EL (cell line): ENCODE measurements at regions not wholly inside any gene's neighbourhood (a gene's known extent, or its start where the extent isn't known, plus 50 kb on each side); places are given as distances from the start of the nearest gene placed in this dataset.
"Not testable (repeated sequence)": the region's sequence is repeated elsewhere in the genome, so short reads cannot be mapped to it uniquely, and the experiment has no call there.

Source experiments
- DNase-seq: peaks from one replicate; pipeline ENCODE4 v3.0.0-alpha.2; 2016

DNA sequence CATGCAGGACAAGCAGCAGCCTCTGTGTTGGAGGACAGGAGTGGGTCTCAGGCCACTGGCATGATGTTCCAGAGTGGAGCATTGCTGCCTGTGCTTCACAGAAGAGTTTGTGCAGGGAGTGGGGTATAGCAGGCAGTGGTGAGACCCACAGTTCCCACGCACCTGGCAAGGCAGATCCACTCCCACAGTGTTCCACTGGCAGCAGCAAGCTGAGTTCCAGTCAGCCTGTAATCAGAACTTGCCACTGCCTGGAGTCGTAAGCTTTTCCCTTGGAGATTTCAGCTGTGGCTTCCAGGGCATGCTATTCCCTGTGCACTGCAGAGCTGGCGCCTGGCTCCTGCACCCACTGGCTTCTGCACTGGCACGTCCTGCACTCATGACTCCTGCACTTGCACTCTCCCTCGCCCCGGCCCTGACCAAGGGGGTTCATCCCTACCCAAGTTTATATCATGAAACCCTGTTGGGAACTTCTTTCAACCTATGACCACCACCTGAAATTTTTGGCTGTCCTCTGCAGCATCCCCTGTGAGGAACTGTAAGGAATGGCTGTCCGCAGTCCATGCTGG is 1144.3 kb downstream of the RAPGEF2 start:
- DNase-seq, result no peak

DNA sequence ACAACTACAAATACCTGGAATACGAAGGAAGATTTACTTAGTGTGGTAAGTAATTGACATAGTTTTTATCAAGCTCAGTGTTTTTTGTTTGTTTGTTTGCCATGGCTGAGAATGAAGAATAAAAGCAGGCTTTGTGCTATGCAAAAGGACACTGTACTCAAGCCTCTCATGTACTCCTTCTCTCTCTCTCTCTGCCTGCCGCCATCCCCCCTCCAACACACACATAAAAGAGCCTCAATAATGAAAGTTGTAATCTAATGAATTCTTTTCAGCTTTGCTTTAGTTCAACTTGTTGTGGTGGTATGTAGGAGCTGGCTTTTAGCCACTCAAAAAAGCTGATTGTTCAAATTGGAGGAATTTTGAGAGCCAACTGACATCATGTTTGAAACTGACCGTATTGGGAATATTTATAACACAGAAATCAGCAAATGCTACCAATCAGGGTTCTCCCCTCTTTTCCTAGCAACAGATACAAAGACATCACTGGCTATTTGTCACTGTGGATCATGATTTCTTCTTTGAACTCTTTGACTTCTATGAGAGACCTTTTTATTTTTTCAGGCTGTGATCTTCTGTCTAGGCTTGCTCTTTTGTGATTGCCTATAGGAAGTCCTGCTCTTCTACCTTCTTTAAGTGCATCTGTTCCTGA is 1148.8 kb downstream of the RAPGEF2 start:
- DNase-seq, result no peak

DNA sequence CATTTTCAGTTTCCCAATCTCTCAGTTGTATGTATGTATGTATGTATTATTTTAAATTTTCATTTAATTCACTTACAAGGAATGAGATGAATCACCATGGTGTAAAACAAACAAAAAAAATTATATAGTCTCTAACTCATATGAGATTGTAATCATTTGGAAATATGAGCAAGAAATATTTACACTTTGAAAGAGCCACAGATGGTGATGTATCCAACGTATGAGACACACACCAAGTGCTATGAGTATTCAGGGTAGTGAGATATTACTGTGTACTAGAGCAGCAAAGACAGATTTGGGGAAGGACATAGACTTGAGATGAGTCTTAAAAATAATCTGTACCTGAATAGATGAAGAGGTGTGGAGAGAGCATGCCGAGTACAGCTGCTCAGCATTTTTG is 1154.4 kb downstream of the RAPGEF2 start:
- no peak for DNase-seq

DNA sequence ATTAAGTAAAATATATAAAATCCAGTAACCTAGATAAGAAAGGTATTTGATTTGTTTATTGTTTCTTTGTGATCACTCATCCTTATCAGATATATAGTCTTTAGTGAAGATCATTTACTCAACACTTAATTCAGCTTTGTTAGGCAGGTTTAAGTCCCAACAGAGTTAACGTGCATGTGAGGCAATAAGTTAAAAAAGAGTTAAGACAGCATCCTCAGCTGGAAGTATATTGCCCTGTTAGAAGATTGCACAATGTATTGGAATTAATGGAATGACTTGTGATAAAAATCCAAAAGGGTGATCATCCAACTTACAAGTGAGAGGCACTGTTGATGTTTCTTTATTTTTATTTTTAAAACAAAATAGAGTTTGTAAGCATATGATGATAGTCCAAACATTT is 1162.1 kb downstream of the RAPGEF2 start:
- no peak for DNase-seq

DNA sequence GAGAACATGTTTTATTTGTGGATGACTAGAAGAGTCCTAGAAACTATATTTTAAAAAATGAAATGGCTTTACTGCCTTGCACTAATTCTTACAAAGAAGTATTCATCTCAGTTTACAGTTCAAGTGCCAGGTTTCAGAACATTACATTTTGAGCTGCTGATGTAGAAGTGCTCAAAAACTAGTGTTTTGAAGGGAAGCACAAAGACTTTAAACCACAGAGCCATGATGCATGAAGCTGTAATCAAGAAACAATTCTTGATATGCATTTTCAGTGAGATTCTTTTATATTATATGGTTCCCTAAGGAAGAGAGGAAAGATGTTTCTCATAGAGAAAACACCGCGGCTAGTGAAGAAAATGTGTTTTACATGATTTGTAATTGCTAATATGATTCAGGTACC is 1163.0 kb downstream of the RAPGEF2 start:
- no peak for DNase-seq

DNA sequence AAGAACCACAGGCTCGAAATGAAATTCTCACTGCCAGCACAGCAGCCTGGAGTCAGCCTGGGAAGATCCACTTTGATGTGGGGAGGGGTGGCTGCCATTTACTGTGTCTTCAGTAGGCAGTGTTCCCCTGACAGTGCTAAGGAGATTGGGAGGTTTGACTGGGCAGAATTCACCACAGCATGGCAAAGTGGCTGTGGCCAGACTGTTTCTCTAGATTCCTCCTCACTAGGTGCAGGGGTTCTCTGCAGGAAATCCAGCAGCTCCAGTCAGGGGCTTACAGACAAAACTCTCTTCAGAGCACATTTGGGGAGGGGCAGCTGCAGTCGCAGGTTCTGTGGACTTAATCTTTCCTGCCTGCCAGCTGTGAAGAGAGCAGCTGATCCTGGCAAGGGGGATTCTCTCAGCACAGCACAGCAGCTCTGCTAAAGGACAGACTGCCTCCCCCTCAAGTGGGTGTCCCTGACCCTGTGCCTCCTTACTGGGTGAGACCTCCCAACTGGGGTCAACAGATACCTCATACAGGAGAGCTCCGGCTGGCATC is 1174.0 kb downstream of the RAPGEF2 start:
- DNase-seq, result no peak

DNA sequence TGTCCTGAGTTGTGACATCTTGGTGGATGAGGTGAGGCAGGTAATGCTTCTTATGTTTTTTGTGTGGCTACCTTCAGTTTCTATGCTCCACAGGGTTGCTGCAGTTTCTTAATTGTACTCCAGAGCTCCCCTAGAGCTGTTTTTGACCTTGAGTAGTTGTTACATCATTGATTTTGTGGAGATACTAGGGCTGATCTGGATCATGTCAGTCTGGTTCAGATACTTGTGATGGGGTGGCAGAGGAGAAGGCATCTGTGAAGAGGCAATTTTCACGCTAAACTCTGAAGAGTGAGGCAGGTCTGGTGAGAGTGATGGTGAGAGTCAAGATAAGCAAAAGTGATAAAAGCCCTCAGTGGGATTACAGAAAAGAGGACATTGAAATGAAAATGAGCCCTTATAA is 1180.2 kb downstream of the RAPGEF2 start:
- no peak for DNase-seq

DNA sequence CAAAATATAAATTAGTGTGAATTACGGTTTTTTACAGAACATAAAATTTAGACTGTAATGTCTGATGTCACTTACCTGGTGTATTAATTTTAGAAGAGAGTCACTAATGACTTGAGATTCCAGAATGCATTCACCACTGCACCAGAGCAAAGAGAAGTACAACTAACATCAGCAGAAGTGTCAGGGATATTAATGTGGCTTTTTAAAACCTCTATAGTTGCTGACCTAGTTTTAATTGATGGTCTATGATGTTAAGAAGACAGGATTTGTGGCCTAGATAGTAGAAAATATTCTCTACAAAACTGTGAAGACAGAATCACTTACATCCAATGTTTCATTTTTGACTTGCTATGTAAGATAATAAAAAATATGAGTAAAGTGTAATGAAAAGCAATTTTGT is 1181.6 kb downstream of the RAPGEF2 start:
- no peak for DNase-seq

DNA sequence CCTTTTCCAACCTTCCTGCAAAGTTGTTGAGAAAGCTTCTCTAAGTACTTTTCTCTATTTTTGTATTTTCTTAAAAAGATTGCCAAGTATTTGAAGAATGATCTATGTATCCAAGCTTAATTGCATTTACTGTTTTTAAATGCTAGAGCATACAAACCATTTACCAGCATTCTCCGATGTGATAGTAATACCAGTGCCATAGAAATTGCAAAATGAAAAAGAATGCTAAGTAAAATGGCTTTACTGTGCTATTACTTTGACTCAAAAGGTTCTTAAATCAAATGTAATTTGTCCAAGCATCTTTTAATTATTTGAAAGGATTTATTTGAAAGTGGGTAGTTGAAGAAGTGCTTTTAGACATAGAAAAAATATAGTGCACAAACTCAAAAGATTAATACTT is 1183.2 kb downstream of the RAPGEF2 start:
- DNase-seq, result no peak

DNA sequence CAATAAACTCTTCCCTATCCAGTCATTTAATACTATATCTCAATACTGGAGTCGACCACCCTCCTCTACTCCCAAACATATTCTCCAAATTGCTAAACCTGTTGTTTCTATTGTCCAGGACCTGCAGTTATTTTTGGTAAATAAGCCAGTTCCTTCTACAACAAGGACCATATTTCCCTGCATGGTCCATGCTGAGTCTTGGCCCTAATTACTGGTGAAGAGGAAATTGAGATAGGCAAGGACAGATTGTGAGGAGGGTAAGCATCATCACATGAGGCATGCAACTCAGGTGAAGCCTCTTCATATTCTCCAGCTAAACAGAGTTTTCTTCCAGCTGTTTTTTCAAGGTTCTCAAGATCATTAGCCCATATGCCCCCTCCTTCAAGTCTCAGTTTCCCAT is 1193.6 kb downstream of the RAPGEF2 start:
- DNase-seq, result no peak

DNA sequence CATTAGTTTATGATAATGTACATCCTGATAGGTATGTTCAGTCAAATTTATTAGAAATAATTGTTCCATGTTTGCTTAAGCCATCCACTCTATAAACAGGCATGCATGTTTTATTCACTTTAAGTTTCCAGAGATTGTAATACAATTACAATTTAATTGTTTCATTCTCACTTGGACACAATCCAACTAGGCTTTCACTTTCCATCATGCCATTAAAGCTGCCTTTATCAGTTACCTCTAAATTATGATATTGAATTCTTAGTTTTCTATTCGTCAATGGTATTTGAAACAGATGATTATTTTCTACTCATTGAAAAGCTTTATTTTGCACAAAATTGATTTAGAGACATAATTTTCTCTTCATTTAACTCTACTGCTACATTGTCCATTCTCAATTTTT is 1196.3 kb downstream of the RAPGEF2 start:
- no peak for DNase-seq

DNA sequence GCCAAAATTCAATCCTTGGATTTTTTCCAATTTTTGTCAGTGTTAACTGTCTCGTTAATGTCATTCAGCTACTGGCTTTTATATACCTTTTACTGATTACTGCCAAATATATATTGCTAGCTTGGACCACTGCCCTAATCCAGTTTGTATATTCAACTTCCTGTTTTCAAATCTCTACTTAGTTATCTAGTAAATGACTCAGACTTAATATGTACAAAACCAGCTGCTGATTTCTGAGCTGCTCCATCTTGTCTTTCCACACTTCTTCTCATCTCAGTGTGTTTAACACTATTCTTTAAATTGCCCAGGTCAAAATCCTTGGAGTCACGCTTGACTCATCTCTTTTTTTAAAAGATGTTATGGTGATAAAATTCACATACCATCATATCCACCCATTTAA is 1196.7 kb downstream of the RAPGEF2 start:
- DNase-seq, result no peak

DNA sequence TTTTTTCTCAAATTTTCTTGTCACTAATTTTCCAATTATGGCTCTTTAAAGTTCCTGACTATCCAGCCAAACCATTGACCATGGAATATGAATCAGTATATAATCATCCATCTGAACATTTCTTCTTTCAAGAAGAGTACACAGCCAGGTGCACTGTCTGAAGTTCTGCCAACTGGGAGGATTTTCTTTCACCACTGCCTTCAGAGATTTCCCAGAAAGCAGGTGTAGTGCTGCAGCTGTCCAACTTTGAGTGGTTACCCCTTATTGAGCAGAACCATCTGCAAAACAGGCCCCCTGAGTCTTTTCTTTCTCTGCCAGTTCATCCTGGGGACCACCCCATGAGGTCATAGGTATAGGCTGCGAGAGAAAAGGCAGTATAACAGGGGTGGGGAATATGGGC is 1213.2 kb downstream of the RAPGEF2 start:
- no peak for DNase-seq

DNA sequence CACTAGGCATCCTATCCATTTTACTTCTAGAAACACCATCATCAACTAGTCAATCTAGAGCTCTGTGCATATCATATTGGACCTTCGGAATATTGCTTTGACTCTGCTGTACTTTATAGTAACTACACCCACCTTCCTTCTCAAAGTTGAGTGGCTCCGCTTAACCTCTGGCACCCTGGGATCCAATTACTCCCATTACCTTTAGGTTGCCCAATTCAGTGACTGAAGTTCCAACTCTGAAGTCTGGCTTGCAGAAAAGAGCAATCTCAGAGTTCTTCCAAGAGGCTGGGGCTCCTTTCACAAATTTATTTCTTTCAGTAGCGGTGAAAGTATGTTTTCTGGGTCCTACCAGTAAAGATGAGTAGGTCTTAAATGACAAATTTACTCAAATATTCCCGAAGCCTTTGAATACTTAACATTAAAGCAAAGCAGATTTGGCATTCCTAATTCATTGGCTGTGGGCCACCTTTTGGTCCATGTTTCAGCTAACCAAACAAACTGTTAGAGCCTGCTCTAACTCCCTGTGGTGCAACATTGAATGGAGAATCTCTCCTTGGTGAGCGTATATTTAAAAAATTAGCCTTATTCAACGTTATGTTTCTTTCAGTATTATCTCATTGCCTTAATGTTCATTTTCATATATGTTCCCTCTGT is 1215.8 kb downstream of the RAPGEF2 start:
- DNase-seq, result no peak

DNA sequence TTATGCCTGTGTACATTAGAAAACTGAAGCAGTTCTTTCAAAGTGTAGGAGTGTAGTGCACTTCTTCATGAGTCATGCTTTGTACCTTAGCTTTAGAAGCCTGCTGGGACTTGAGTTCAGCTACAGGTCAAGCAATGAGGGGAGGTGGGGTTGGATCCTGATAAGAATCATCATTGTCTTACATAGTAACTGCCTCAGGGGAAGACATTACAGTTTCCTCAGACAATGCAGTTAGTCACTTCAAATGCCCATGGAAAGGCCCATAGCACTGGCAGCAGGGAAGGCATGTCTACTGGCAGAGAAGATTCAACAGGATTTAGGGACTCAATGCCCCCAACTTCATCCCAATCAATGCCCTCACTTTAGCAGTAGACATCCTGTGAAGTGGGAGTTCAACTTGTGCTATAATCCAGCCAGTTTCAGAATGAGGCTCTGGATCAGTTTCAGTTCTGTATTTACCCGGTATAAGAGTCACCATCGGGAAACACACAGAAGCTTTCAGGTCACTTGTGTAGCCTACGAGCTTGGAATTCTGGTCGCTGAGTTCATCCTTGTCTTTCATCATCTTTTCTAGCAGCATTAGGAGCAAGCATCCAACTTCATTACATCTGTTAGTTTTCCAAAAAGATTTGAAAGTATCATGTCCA is 1216.5 kb downstream of the RAPGEF2 start:
- DNase-seq, result no peak

DNA sequence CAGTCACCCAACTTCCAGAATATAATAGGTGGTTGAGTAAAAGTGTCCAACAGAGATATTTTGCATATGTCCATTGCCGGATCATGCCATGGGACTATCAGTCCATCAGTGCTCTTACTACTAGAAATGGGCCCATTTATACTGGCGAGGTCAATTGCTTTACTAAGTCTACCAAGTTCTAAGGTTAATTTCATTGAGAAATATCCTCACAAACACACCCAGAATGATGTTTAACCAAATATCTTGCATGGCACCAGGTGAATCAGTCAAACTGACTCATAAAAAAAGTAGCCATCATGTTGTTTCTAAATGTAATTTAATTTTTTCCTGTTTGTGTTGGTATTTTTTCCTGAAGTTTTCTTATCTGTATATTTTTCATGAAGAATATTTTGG is 1217.0 kb downstream of the RAPGEF2 start:
- DNase-seq, result no peak

DNA sequence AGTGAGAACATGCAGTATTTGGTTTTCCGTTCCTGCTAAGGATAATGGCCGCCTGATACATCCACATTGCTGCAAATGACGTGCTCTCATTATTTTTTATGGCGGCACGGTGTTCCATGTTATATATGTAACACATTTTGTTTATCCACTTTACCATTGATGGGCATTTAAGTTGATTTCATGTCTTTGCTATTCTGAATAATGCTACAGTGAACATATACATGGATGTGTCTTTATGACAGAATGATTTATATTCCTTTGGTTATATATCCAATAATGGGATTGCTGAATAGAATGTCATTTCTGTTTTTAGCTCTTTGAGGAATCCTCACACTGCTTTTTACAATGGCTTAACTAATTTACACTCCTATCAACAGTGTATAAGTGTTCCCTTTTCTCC is 1223.2 kb downstream of the RAPGEF2 start:
- no peak for DNase-seq

DNA sequence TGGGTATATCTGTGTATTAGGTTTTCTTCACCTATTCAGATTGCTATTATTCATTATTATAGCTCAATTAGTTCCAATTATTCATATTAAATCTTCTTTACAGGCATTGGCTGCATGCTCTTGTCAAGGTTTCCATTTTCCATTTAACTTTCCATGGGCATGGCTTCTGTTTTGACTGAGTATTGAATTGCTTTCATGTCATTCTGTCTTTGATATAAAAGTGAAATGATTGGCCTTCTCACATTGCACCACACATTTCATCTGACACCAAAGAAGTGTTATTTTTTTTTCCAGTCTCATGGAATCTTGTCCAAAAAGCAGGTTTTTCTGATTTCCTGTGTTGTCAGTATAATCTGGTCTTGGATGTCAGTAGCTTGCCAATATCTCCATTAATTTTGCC is 1244.3 kb downstream of the RAPGEF2 start:
- no peak for DNase-seq

DNA sequence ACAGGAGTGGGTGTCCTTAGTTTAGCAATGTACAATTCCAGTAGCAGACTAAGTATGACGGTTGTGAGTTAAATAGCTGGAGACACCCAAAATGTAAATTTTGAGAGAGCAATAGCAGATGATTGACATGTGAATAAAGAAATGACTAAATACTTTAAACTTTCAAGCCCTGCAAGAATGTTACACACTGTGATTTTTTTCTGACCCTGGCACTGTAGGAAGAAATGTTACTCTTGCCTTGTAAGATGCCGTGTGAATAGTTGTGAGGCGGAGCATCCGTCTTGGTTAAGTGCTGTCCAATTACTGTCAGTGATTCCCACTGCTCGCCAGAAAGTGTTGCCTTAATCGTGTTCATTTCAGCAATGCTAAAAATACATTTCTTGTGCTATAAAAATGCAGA is 1248.1 kb downstream of the RAPGEF2 start:
- DNase-seq, result no peak

DNA sequence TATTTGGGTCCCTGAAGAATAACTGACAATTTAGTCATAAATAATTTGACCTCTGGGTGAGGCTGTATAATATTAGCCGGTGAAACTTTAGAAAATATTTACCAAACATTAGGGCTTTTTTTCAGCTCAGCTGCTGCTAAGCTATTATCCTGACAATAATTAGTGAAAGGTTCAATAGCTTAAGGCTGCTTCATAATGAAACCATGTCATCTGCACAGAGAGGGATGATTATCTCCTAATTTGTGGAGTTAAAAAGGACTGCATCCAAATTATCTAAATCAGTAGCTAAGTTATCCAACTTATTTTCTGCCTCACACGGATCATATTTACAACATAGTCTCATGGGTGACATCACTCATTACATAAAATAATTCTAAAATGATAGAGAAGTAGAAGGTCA is 1249.8 kb downstream of the RAPGEF2 start:
- no peak for DNase-seq

DNA sequence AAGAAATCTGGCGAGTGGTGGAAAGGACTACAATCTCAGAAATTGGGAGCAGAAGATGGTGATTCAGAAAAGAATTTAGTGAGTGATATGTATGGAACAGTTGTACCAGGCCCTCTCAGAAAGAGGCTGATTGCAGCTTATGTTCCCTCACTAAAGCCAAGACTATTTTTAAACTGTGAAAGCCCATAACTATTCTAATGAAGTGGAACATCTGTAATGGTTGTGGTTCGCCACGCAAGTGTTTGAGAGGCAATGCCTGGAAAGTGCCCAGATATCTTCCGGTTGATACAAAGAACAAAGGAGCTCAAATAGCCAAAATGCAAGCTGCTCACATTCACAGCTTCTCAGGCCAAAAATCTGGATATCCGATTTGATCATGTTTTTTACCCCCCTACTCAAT is 1250.7 kb downstream of the RAPGEF2 start:
- no peak for DNase-seq

DNA sequence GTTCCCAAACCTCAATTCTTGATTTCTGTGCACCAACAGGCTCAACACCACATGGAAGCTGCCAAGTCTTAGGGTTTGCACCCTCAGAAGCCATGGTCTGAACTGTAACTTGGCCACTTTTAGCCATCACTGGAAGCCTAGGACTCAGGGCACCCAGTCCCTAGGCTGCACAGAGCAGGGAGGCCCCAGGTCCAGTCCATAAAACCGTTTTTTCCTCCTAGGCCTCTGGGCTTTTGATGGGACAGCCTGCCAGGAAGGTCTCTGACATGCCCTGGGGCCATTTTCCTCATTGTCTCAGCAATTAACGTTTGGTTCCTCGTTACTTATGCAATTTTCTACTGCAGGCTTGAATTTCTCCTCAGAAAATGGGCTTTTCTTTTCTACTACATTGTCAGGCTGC is 1259.6 kb downstream of the RAPGEF2 start:
- DNase-seq, result no peak

DNA sequence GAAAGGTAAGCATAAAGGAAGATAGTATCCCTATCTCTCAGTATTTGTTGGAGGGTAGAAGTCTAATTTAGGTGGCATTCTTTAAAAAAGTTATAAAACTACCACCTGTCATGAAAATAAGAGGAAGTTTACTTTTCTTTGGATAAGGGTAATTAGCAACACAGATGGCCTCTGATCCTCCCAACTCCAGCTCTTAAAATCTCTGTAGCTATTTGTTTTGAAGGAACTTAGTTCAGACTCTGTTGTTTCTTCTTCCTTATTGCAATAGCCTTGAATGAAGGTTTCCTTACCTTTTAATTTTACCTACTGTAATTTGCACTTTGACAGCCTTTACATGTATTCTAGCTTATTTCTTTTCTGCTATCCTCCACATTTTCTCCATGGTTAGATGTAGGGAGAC is 1261.3 kb downstream of the RAPGEF2 start:
- no peak for DNase-seq

DNA sequence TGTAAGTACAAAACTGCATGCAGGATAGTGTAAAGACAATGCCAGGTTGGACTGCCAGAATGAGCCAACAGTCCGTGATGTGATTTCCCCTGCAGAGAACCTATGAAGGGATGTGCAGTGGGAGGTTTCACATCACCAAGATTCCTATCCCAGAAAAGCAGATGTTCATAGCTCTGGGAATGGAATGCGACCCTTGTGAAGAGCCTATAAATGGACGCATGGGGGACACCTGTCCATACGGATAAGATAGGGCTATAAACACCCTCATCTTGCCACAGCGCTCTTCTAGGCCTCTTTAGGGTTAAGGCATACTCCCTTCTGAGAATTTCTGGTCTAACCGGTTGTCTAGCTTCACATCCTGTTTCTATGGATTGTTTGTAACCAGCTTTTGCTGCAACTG is 1261.8 kb downstream of the RAPGEF2 start:
- not testable (repeated sequence) for DNase-seq
